A204.1 (cell line): ENCODE measurements at regions not wholly inside any gene's neighbourhood (a gene's known extent, or its start where the extent isn't known, plus 50 kb on each side); places are given as distances from the start of the nearest gene placed in this dataset.
"Not testable (repeated sequence)": the region's sequence is repeated elsewhere in the genome, so short reads cannot be mapped to it uniquely, and the experiment has no call there.

Experiments
- FAIRE-seq: peaks from 2 replicates; lab custom pipeline; 2012; peaks lifted over from hg19 to GRCh38; lab: Jason Lieb, UNC

- FAIRE-seq: no peak
Measured at GRCh38 chr2:149687052-149687427, 99.5 kb upstream of the MMADHC start.

- no peak for FAIRE-seq
Measured at GRCh38 chr2:149686136-149687051, 98.8 kb upstream of the MMADHC start.

GRCh38 chr2:149685401-149685800, 97.8 kb upstream of the MMADHC start:
- not testable (repeated sequence) for FAIRE-seq

- FAIRE-seq: no peak
Measured at GRCh38 chr2:149679286-149679685, 91.7 kb upstream of the MMADHC start.

GRCh38 chr2:149677416-149677815, 89.8 kb upstream of the MMADHC start:
- no peak for FAIRE-seq

GRCh38 chr2:149670086-149670485, 82.5 kb upstream of the MMADHC start:
- no peak for FAIRE-seq

DNA sequence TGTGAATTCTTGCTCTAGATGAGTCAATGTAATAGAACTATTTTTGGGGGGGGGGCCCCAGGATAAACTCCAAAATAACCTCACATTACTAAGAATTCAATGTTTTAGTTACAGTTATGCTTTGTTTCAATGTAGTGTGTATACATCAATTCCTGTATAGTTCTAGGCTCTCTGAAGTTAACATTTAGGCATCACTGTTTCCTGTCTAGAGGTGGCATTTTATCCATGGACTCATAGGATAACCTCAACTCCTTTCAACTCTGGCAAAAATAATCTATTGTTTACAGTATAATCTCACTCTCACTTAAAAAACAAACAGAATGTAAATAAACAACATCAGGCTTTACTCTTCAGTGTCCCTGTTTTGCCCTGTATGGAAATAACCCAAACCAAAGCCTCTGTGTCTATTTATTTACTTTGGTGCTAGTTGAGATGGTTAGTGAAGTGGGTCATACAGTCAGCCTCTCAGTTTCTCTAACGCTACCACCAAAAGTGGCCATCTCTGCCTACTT, 79.3 kb upstream of the MMADHC start:
- no peak for FAIRE-seq

- no peak for FAIRE-seq
Measured at GRCh38 chr2:149664896-149665295, 77.3 kb upstream of the MMADHC start.

GRCh38 chr2:149662556-149662955, 75.0 kb upstream of the MMADHC start:
- FAIRE-seq: no peak

DNA sequence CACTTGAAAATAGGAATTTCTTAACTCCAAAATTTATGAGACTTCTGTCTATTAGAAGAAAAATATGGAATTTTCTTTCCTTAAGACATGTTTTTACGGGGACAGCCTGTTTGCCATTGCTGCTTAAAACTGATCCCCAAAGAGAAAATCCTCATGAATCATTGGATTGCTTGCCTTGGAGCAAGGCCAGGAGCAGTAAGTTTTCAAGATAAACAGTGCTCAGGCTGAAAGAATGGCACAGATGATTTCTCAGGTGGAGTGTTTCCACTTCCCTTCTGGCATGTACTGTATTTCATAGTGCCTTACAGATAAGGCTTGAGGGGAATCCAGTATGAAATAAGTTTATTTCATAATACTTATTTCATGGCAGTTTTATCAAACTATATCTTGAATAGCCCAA, 74.3 kb upstream of the MMADHC start:
- FAIRE-seq: no peak

DNA sequence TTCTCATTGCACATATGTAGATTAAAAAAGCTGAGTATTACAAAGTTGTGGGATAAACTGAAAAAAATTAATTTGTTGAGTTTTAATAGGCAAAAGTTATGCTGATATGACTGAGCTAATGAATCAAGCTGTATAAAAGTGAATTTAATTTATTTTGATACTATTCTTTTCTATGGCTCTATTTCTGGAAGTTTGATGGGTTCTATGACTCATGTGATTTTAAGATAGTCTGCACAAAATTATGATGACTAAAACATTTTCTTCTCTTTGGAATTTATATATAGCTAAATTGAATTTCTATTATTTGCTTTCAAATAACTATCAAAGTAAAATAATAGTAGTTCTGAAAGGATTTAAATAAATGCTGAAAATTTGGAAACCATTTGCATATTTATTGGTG, 71.0 kb upstream of the MMADHC start:
- FAIRE-seq: no peak

GRCh38 chr2:149657401-149658040, 69.9 kb upstream of the MMADHC start:
- FAIRE-seq: no peak

DNA sequence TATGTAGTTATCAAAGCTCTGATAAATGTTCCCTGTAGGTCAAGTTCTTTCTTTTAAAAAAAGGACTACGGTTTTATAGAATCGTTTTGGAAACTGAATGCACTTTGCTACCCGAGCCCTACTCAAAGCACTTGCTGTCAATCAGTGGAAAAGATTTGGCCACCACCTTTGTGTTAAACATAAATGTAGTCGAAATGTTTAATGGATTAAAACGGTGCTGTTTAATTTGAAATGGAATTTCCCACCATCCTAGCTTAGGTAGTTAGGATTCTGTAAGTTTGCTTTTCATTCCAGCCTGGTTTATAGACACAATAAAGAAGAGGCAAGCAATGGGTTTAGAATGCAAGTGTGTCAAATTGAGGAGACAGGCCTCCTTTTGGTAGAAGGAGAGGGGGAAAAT, 69.4 kb upstream of the MMADHC start:
- no peak for FAIRE-seq

DNA sequence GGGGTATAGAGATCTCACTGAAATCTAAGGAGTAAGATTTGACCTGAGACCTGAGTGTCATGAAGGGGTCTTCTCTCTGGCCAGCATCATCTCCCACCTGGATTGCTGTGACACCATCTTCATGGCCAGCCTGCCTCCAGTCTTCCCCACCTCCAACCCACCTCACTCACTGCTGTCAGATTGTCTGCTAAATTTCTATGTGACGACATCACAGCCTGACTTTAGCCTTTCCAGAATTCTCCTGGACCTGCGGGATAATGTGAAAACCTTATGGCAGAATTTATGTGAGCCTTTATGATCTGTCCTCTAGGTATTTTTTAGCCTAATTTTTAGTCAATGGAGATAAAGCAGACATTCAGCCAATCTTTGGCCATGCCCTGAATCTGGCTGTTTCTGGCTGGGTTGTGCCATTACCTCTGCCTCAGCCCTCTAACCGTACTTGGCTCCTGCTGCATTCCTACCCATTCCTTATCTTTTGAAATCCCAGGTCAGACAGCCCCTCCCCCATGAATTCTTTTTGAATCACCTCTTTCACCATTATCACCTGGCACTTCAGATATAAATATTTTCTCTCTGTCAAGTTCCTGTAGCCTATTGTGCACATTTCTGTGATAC, 66.4 kb upstream of the MMADHC start:
- FAIRE-seq: no peak

GRCh38 chr2:149652926-149653325, 65.4 kb upstream of the MMADHC start:
- no peak for FAIRE-seq

- no peak for FAIRE-seq
Measured at GRCh38 chr2:149652526-149652925, 65.0 kb upstream of the MMADHC start.

GRCh38 chr2:149651229-149651628, 63.7 kb upstream of the MMADHC start:
- no peak for FAIRE-seq

GRCh38 chr2:149650006-149650405, 62.4 kb upstream of the MMADHC start:
- FAIRE-seq: no peak

- no peak for FAIRE-seq
Measured at GRCh38 chr2:149648282-149649030, 60.9 kb upstream of the MMADHC start.

DNA sequence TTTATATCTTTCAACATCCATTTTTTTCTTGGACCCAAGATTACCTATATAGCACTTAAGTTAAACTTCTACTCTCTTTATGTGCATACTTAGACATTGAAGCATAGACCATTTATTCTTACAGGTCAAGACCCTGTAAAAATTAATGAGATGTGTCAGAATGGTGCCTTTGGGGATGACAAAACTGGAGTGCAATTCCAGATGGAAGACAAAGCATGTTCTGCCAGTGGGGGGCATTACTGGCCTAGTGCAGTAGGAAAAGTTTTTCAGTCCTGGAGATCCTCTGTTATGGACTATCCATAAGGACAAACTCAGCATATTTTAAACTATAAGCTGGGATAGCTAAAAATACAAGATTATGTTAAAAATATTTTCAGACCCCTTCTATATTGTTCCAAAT, 57.8 kb upstream of the MMADHC start:
- FAIRE-seq: no peak
